ENCODE measurements at regions not wholly inside any gene's neighbourhood (a gene's known extent, or its start where the extent isn't known, plus 50 kb on each side); places are given as distances from the start of the nearest gene placed in this dataset.

- DNase-seq (ENCODE audit: low read depth in 2 of 3, low spot score in 2 of 3): no peak
Measured at GRCh38 chr19:5218963-5219530, 121.6 kb downstream of the PTPRS start.

- no peak for DNase-seq (ENCODE audit: low read depth in 2 of 3, low spot score in 2 of 3)
Measured at GRCh38 chr19:5218255-5218855, 122.3 kb downstream of the PTPRS start.

DNA sequence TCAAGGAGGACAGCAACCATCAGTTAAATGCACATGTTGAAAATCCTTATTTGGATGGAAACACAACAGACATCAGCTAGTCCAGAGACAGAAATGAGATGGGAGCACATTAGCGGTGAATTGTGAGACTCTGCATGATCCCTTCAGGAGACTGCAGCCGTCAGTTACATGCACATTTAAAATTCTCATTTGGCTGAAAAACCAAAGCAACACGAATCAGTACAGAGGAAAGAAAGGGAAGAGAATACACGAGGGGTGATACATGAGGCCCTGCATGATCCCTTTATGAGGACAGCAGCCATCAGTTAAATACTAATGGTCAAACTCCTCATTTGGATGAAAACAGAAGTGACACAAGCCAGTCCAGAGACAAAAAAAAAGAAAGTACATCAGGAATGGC is 123.4 kb downstream of the PTPRS start:
- DNase-seq (ENCODE audit: low read depth in 2 of 3, low spot score in 2 of 3): no peak

- DNase-seq (ENCODE audit: low read depth in 2 of 3, low spot score in 2 of 3): no peak
Measured at GRCh38 chr19:5216141-5216847, 124.3 kb downstream of the PTPRS start.

DNA sequence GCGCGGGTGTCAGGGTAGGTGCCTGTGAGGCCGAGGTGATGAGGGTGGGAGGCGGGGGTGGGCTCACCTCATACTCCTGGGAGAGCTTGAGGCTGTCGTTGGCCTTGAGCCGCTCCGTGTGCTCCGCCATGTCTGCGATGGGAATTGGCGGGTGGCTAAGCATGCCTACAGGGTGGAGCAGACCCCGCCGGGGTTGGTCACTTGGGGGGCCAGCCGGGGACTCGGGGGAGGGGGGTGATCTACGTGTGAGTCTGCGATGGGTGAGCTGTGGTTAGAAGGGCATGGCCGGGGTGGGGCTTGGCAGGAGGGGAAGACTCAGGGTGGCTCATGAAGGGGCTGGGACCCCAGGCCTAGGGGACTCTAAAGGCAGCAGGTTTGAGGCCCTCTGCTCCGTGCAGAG is 125.2 kb downstream of the PTPRS start:
- DNase-seq (ENCODE audit: low read depth in 2 of 3, low spot score in 2 of 3): no peak

GRCh38 chr19:5214902-5215301 is 125.7 kb downstream of the PTPRS start:
- DNase-seq (ENCODE audit: low read depth in 2 of 3, low spot score in 2 of 3): no peak

DNA sequence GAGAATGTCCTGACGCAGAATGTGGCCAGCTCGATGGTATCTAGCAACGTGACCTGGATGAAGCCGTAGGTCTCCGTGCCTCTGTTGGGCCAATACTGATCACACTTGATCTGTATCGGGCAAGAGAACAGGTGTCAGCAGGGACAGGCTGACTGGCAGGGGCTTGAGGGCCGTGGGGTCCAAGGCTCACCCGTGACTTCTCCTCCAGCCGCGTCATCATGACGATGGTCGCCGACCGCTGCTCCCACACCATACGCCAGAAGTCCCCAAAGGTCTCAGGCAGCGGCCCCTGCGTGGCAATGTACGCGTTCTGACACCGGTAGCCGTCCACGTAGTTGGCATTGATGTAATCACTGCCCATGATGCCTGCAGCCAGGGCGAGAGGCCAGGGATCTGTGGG is 126.2 kb downstream of the PTPRS start:
- DNase-seq (ENCODE audit: low read depth in 2 of 3, low spot score in 2 of 3): no peak

DNA sequence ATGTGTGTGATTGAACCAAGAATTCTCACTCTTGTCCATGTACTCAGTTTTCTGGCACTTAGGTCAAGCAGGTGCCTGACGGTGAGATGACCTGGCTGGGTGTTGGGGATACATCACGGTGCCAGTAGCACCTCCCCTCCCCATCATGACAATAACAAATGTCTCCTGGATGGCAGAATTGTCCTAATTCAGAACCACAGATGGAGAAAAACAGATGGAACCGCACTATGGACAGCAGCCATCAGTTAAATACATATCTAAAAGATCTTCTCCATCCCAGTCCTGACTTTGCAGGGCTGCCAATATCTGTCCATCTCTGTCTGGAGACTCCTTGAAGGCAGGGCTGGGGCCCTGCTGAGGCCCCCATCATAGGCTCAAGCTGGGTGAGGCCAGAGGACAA is 126.9 kb downstream of the PTPRS start:
- DNase-seq (ENCODE audit: low read depth in 2 of 3, low spot score in 2 of 3): no peak

DNA sequence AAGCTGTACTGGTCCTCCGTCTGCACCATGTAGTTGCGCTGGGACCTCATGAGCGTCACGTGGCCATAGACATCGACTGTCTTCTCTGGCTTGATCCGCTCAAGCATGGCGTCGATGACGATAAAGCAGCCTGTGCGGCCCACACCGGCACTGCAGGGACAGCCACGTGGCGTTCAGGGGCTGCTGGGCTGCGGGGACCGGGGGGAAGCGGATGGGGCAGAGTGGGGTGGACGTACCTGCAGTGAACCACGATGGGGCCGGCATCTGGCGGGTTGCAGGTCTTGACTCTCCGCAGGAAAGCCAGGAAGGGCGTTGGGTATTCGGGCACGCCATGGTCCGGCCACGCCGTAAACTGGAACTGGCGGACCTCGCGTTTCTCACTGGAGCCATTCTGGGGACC is 128.5 kb downstream of the PTPRS start:
- no peak for DNase-seq (ENCODE audit: low read depth in 2 of 3, low spot score in 2 of 3)

GRCh38 chr19:5211217-5211822 is 129.3 kb downstream of the PTPRS start:
- no peak for DNase-seq (ENCODE audit: low read depth in 2 of 3, low spot score in 2 of 3)

DNA sequence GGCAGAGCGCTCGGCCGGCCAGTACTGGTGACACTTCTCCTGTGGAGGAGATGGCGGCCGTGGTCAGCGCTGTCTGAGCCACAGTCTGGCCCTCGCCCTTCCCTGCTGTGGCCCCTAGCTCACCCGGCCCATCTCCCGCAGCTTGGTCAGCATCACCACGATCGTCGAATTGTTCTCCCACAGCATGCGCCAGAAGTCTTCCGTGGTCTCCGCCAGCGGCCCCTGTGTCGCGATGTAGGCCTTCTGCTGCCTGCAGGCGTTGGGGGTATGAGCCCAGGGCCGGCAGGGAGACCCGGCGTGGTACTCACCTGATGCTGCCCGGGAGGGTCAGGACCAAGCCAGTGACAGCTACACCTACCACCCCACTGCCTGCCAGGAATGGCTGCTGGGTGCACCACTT is 130.1 kb downstream of the PTPRS start:
- no peak for DNase-seq (ENCODE audit: low read depth in 2 of 3, low spot score in 2 of 3)

DNA sequence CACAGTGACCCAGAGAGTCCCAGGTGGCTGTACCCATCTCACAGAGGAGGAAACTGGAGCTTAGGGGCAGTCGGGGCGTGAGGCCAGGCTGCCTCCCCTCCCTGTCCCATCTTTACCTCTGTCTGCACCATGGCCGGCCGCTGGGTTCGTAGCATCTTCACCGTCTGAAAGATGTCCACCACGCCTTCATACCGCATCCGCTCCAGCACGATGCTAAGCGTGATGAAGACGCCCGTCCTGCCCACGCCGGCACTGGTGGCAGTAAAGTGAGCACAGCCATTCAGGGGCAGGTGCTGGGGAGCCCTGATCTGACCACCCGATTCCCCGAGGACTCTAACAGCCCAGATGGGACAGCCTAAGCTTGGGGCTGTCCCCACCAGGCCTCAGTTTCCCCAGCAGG is 132.8 kb downstream of the PTPRS start:
- no peak for DNase-seq (ENCODE audit: low read depth in 2 of 3, low spot score in 2 of 3)

DNA sequence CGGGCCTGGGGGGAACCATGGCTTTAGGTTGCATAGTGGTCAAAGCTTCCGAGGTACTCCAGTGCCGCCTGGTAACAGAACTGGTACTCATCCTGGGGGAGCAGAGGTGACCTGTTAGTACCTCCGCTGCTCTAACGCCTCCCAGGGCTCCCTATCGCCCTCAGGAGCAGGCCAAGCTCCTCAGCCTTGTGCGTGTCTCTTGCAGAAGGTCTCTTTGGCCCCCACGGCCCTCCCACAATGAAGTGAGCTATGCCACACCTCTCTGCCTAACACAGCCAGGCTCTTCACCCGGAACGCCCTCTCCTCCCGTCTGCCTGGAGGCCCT is 133.9 kb downstream of the PTPRS start:
- DNase-seq (ENCODE audit: low read depth in 2 of 3, low spot score in 2 of 3): no peak

DNA sequence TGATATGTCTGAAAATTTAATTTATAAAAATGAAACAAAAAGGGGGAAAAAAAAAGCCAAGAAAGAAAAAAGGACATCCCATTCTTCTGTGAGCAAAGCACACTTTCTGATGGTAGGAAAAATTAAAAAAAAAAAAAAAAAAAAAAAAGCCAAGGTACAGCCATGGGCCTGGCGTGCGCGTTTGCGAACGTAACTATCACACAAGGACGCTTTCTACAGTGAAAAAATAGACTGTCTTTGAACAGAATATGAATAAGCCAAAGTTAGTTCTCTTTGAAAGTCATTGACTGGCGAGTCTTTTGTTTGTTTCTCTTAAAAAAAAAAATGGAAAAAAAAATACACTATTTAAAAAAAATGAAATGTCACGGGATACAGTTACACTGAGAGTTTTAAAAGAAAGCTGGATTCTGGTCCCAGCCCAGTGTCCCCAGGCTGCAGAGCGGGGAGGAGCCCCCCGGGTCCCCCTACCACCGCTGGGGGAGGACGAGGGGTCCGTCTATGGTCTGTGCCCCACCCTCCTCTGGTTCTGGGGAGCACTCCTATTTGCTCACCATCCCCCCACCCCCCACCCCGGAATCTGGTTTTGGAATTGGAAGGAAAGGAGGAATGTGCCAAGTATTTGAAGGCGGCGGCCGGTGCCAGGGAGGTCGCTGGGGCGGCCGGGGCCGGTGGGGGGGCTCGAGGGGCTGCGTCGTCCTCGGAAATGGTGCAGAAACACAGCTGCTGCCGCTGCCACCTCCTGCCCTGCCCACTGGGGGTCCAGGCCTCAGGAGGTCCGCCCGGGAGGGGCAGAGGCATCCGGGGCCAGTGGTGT is 134.5 kb downstream of the PTPRS start:
- DNase-seq (ENCODE audit: low read depth in 2 of 3, low spot score in 2 of 3): no peak

DNA sequence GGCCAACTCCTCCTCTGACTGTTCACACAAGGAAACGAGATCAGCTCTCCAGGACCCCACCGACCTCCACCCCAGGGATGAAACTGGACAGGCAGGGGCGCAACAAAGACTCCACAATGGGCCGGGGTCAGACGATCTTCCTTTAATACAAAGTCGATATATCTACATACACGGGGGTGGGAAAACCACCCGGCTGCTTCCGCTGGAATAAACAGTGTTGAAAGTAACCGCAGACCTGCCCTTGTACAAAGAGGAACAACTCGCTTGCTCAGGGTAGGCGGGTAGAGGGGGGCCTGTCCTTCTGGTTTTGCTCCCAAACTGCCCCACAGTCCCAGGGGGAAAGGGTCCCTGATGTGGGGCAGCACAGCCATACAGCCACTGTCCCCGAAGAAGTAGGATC is 135.2 kb downstream of the PTPRS start:
- no peak for DNase-seq (ENCODE audit: low read depth in 2 of 3, low spot score in 2 of 3)

GRCh38 chr19:5204212-5204611 is 136.4 kb downstream of the PTPRS start:
- no peak for DNase-seq (ENCODE audit: low read depth in 2 of 3, low spot score in 2 of 3)

Data from activated CD8-positive, alpha-beta memory T cell treated with anti-CD3 and anti-CD28 coated beads for 48 hours (primary cell).